SK-N-SH (cell line): ENCODE measurements at regions not wholly inside any gene's neighbourhood (a gene's known extent, or its start where the extent isn't known, plus 50 kb on each side); places are given as distances from the start of the nearest gene placed in this dataset.

Experiments used
- EZH2phosphoT487 ChIP-seq: fragments of 200-600 bp; sonication (generic); IDR thresholded peaks from 2 replicates; pipeline ENCODE4 v1.6.1; 2017; ENCODE audit warnings: low read depth, mixed run types, mild to moderate bottlenecking, antibody characterized with exemption, moderate library complexity, borderline replicate concordance
- FOXM1 ChIP-seq: IDR thresholded peaks from 2 replicates; pipeline ENCODE4 v1.4.0; 2012; ENCODE audit warnings: low read depth, mild to moderate bottlenecking
- GATA2 ChIP-seq: sonication (generic); formaldehyde crosslinking; IDR thresholded peaks from 2 replicates; pipeline ENCODE4 v1.5.0; 2020; ENCODE audit warnings: mild to moderate bottlenecking, missing genetic modification reagents
- NFIC ChIP-seq: IDR thresholded peaks from 2 replicates; pipeline ENCODE4 v1.4.0; 2012; ENCODE audit warnings: borderline replicate concordance
- POLR2AphosphoS5 ChIP-seq: IDR thresholded peaks from 2 replicates; pipeline ENCODE4 v1.6.1; 2012; ENCODE audit warnings: low read depth, low read length
- RAD21 ChIP-seq: IDR thresholded peaks from 2 replicates; pipeline ENCODE4 v1.6.1; 2012; ENCODE audit warnings: mild to moderate bottlenecking, low read length
- TCF12 ChIP-seq: IDR thresholded peaks from 2 replicates; pipeline ENCODE4 v1.4.0; 2012
- TEAD4 ChIP-seq: IDR thresholded peaks from 2 replicates; pipeline ENCODE4 v1.4.0; 2012; ENCODE audit warnings: mild to moderate bottlenecking, borderline replicate concordance; ENCODE audit not compliant: insufficient read depth
- YY1 ChIP-seq: IDR thresholded peaks from 2 replicates; pipeline ENCODE4 v1.4.0; 2012; ENCODE audit warnings: low read depth, mild to moderate bottlenecking
- TF ChIP-seq, protein P1 (sequence below): fragments of 200-600 bp; sonication (generic); IDR thresholded peaks from 2 replicates; pipeline ENCODE4 v1.6.1; 2017; ENCODE audit warnings: antibody characterized with exemption, mild to moderate bottlenecking, moderate library complexity
- TF ChIP-seq, protein P2 (sequence below): IDR thresholded peaks from 2 replicates; pipeline ENCODE4; 2012
- TF ChIP-seq, protein P3 (sequence below): IDR thresholded peaks from 2 replicates; pipeline ENCODE4 v1.4.0; 2012; ENCODE audit warnings: low read depth
- TF ChIP-seq, protein P4 (sequence below): IDR thresholded peaks from 2 replicates; pipeline ENCODE4 v1.6.1; 2012; ENCODE audit warnings: mild to moderate bottlenecking, low read depth, low read length, moderate library complexity

DNA sequence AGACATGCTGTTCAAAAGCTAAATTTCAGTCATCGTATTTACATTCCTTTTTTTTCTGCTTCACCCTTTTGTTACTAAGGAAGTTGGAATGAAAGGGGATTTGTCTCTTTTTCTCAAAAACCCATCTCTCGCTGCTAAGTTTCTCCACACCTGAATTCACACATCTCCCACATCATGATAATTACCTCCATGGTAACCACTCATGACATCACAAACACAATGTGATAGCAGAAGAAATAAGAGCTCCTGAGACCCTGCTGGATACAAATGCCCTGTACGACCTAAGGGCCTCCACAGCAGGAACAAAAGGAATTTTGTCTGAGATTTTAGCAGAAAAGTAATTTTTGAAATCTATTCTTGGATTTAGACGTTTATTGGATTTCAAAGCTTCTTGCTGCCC, 82.6 kb upstream of the GNAO1 start:
- TF ChIP-seq EZH2phosphoT487 = no peak
- TF ChIP-seq, protein P1, sequence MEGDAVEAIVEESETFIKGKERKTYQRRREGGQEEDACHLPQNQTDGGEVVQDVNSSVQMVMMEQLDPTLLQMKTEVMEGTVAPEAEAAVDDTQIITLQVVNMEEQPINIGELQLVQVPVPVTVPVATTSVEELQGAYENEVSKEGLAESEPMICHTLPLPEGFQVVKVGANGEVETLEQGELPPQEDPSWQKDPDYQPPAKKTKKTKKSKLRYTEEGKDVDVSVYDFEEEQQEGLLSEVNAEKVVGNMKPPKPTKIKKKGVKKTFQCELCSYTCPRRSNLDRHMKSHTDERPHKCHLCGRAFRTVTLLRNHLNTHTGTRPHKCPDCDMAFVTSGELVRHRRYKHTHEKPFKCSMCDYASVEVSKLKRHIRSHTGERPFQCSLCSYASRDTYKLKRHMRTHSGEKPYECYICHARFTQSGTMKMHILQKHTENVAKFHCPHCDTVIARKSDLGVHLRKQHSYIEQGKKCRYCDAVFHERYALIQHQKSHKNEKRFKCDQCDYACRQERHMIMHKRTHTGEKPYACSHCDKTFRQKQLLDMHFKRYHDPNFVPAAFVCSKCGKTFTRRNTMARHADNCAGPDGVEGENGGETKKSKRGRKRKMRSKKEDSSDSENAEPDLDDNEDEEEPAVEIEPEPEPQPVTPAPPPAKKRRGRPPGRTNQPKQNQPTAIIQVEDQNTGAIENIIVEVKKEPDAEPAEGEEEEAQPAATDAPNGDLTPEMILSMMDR = no peak
- TF ChIP-seq GATA2 (CRISPR knock-in tag) = no peak
- TF ChIP-seq YY1 = no peak
- no peak for TF ChIP-seq TCF12
- TF ChIP-seq POLR2AphosphoS5 = no peak
- no peak for TF ChIP-seq NFIC
- TF ChIP-seq, protein P2, sequence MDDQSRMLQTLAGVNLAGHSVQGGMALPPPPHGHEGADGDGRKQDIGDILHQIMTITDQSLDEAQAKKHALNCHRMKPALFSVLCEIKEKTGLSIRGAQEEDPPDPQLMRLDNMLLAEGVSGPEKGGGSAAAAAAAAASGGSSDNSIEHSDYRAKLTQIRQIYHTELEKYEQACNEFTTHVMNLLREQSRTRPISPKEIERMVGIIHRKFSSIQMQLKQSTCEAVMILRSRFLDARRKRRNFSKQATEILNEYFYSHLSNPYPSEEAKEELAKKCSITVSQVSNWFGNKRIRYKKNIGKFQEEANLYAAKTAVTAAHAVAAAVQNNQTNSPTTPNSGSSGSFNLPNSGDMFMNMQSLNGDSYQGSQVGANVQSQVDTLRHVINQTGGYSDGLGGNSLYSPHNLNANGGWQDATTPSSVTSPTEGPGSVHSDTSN = no peak
- TF ChIP-seq, protein P3, sequence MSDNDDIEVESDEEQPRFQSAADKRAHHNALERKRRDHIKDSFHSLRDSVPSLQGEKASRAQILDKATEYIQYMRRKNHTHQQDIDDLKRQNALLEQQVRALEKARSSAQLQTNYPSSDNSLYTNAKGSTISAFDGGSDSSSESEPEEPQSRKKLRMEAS = no peak
- TF ChIP-seq TEAD4 = no peak
- TF ChIP-seq FOXM1 = no peak
- TF ChIP-seq, protein P4, sequence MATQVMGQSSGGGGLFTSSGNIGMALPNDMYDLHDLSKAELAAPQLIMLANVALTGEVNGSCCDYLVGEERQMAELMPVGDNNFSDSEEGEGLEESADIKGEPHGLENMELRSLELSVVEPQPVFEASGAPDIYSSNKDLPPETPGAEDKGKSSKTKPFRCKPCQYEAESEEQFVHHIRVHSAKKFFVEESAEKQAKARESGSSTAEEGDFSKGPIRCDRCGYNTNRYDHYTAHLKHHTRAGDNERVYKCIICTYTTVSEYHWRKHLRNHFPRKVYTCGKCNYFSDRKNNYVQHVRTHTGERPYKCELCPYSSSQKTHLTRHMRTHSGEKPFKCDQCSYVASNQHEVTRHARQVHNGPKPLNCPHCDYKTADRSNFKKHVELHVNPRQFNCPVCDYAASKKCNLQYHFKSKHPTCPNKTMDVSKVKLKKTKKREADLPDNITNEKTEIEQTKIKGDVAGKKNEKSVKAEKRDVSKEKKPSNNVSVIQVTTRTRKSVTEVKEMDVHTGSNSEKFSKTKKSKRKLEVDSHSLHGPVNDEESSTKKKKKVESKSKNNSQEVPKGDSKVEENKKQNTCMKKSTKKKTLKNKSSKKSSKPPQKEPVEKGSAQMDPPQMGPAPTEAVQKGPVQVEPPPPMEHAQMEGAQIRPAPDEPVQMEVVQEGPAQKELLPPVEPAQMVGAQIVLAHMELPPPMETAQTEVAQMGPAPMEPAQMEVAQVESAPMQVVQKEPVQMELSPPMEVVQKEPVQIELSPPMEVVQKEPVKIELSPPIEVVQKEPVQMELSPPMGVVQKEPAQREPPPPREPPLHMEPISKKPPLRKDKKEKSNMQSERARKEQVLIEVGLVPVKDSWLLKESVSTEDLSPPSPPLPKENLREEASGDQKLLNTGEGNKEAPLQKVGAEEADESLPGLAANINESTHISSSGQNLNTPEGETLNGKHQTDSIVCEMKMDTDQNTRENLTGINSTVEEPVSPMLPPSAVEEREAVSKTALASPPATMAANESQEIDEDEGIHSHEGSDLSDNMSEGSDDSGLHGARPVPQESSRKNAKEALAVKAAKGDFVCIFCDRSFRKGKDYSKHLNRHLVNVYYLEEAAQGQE = no peak
- no peak for TF ChIP-seq RAD21
